Right lobe of liver (tissue), 6 donors: ENCODE measurements at regions not wholly inside any gene's neighbourhood (a gene's known extent, or its start where the extent isn't known, plus 50 kb on each side); places are given as distances from the start of the nearest gene placed in this dataset.

ENCODE experiments used
- ATAC-seq, 4 donors: fragments of 200-7000 bp; cut with Tn5 transposase; one replicate each; pipeline ENCODE4 v1.9.1; 2020; ENCODE audit warnings: mild to moderate bottlenecking in 4 of 4, moderate library complexity in 4 of 4
- DNase-seq, 3 donors: peaks; one replicate each; pipeline ENCODE4 v3.0.0-alpha.2; 2020
- H3K27ac ChIP-seq, 3 donors: fragments of 200-600 bp; one replicate each; pipeline ENCODE4 v1.8.0; 2022
- H3K27me3 ChIP-seq, 2 donors: fragments of 200-600 bp; one replicate each; pipeline ENCODE4 v1.8.0; 2022
- H3K36me3 ChIP-seq, 4 donors: fragments of 200-600 bp; sonication (generic) in 1 of 4; one replicate each; pipeline versions ENCODE4 v1.5.1 to v1.8.0; 2017 to 2022; ENCODE audit warnings: control low read depth in 1 of 4
- H3K4me1 ChIP-seq, 4 donors: fragments of 200-600 bp; sonication (generic) in 1 of 4; one replicate each; pipeline versions ENCODE4 v1.5.1 to v1.8.0; 2017 to 2022; ENCODE audit warnings: control low read depth in 1 of 4
- H3K4me3 ChIP-seq, 3 donors: fragments of 200-600 bp; one replicate each; pipeline ENCODE4 v1.8.0; 2022
- H3K9me3 ChIP-seq, 4 donors: fragments of 200-600 bp; sonication (generic) in 1 of 4; one replicate each; pipeline versions ENCODE4 v1.5.1 to v1.8.0; 2017 to 2022; ENCODE audit warnings: control low read depth in 1 of 4
- CTCF ChIP-seq, 4 donors: fragments of 200-600 bp in 3 of 4; fragments of 450-650 bp in 1 of 4; IDR thresholded peaks; one replicate each; pipeline versions ENCODE4 v1.5.1 to v1.8.0; 2016 to 2022; ENCODE audit warnings: antibody characterized with exemption in 4 of 4, mild to moderate bottlenecking in 2 of 4
- POLR2A ChIP-seq: fragments of 450-650 bp; IDR thresholded peaks from one replicate; pipeline ENCODE4 v1.6.1; 2017; ENCODE audit warnings: antibody characterized with exemption, mild to moderate bottlenecking
- WGBS: methylation state at CpG from one replicate; pipeline ENCODE4 v1.1.6; 2018; ENCODE audit warnings: low coverage, low lambda C conversion rate; ENCODE audit not compliant: insufficient coverage; ENCODE audit errors: missing lambda C conversion rate; 5-methylcytosine and 5-hydroxymethylcytosine counted together
- intact Hi-C, 2 donors: fragments of 100-400 bp; cut with DNase I; formaldehyde crosslinking; loops; one replicate each; pipeline versions ENCODE4 v1.11.2 to v1.14.1; 2022
- donor health status: DM: no; HTN: yes; CAD: no.
- donor health status: DM: no; HTN: no; CAD: no.
- donor health status: DM: no; HTN: no; CAD: no.
- donor health status: DM: no; HTN: yes; CAD: no.
- donor health status: DM: no; HTN: yes; CAD: no.

DNA sequence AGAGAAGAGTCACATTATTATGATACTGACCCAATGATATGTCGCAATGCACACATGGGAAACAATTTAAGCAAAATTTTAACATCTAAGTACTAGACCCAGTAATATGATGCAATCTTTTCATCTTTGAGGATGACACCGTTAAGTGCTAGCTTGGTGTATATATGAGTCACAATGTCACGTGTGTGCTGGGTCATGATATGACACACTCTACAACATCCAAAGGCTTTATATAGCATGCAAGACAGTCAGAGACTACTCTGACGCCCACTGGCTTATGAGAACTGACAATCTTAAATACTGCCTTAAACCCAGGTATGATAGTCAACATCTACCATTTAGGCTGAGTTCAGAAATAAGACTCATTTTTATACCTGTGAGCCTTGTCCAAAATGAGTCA lies 955.8 kb upstream of the TSPY4 start:
- intact Hi-C loops, result no loop called here
- H3K9me3 ChIP-seq, result no peaks in the 10 kb centered on the region
- ATAC-seq (no peak), DNase-seq (no peak)
- no peaks in the 10 kb centered on the region for H3K27me3 ChIP-seq
- H3K36me3 ChIP-seq, result no peaks in the 10 kb centered on the region
- TF ChIP-seq CTCF (IDR thresholded peaks at IDR 0.05), result no peak
- no peak for TF ChIP-seq POLR2A
- no peak overlapping the region for H3K4me3 ChIP-seq
- no peak overlapping the region for H3K27ac ChIP-seq
- no peaks in the 10 kb centered on the region for H3K4me1 ChIP-seq
- no CpG with 5 or more reads among the region's 4 CpGs for WGBS

DNA sequence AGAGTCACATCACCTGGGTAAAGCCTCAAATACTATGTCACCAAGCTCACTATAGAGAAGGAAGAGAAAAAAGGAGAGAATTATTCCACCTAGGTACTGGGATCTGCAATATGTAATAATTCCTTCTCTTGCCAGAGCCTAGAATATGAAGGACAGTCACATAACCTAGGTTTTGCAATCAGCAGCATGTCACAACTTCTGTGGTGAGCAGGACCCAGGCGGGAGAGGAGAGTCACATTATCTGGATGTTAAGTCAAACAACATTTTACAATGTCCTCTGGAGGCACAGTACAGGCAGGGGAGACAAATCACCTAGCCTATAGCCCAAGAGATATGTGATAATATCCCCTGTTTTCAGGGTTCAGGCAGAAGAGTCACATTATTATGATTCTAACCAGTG lies 951.2 kb upstream of the TSPY4 start:
- TF ChIP-seq CTCF (IDR thresholded peaks at IDR 0.05), result no peak
- ATAC-seq (peak in 1 of 4 donors; percentile 33), DNase-seq (peak in 1 of 3 donors; percentile 41)
- H3K4me1 ChIP-seq, result no peaks in the 10 kb centered on the region
- intact Hi-C loops, result no loop called here
- no peaks in the 10 kb centered on the region for H3K36me3 ChIP-seq
- H3K9me3 ChIP-seq, result no peaks in the 10 kb centered on the region
- WGBS, result no CpG with 5 or more reads among the region's 1 CpG
- H3K4me3 ChIP-seq, result no peak overlapping the region
- H3K27me3 ChIP-seq, result no peaks in the 10 kb centered on the region
- H3K27ac ChIP-seq, result no peak overlapping the region

- DNase-seq, result no peak
- no peak overlapping the region for H3K27ac ChIP-seq
- no peaks in the 10 kb centered on the region for H3K4me1 ChIP-seq
- TF ChIP-seq POLR2A (no peak), CTCF (IDR thresholded peaks at IDR 0.05) (no peak)
- no peak for ATAC-seq
- no peaks in the 10 kb centered on the region for H3K9me3 ChIP-seq
- H3K36me3 ChIP-seq, result no peaks in the 10 kb centered on the region
- H3K27me3 ChIP-seq, result no peaks in the 10 kb centered on the region
- no peak overlapping the region for H3K4me3 ChIP-seq
- intact Hi-C loops, result no loop called here
Measured at GRCh38 chrY:8388512-8388911, 948.8 kb upstream of the TSPY4 start.

- Histone ChIP-seq H3K4me1 (no peaks in the 10 kb centered on the region), H3K36me3 (no peaks in the 10 kb centered on the region), H3K27ac (no peak overlapping the region), H3K4me3 (no peak overlapping the region), H3K9me3 (no peaks in the 10 kb centered on the region), H3K27me3 (no peaks in the 10 kb centered on the region)
- WGBS, result no CpG with 5 or more reads among the region's 1 CpG
- intact Hi-C loops, result no loop called here
- no peak for ATAC-seq
- TF ChIP-seq CTCF (IDR thresholded peaks at IDR 0.05) (no peak), POLR2A (no peak)
- DNase-seq, result no peak
Measured at GRCh38 chrY:8390310-8390709, 947.0 kb upstream of the TSPY4 start.

DNA sequence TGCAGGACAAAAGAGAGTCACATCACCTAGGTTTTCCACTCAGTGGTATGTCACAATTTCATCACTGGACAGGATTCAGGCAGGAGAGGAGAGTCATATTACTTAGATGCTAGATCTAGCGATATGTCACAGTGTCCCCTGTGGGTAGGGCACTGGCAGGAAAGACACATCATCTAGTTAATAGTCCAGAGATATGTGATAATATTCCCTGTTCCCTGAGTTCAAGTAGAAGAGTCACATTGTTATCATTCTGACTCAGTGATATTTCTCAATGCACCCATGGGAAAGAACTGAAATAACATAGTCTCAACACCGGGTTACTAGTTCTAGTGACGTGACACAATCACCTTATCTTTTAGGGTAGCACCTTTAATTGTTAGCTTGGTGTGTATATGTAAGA lies 944.0 kb upstream of the TSPY4 start:
- Histone ChIP-seq H3K9me3 (no peaks in the 10 kb centered on the region), H3K4me3 (no peak overlapping the region), H3K4me1 (no peaks in the 10 kb centered on the region), H3K36me3 (no peaks in the 10 kb centered on the region), H3K27ac (no peak overlapping the region), H3K27me3 (no peaks in the 10 kb centered on the region)
- TF ChIP-seq CTCF (IDR thresholded peaks at IDR 0.05), result no peak
- no peak for TF ChIP-seq POLR2A
- intact Hi-C loops, result no loop called here
- DNase-seq (no peak), ATAC-seq (no peak)
- no CpG with 5 or more reads among the region's 3 CpGs for WGBS
